ENCODE measurements at regions not wholly inside any gene's neighbourhood (a gene's known extent, or its start where the extent isn't known, plus 50 kb on each side); places are given as distances from the start of the nearest gene placed in this dataset.

- TF ChIP-seq, protein P1, sequence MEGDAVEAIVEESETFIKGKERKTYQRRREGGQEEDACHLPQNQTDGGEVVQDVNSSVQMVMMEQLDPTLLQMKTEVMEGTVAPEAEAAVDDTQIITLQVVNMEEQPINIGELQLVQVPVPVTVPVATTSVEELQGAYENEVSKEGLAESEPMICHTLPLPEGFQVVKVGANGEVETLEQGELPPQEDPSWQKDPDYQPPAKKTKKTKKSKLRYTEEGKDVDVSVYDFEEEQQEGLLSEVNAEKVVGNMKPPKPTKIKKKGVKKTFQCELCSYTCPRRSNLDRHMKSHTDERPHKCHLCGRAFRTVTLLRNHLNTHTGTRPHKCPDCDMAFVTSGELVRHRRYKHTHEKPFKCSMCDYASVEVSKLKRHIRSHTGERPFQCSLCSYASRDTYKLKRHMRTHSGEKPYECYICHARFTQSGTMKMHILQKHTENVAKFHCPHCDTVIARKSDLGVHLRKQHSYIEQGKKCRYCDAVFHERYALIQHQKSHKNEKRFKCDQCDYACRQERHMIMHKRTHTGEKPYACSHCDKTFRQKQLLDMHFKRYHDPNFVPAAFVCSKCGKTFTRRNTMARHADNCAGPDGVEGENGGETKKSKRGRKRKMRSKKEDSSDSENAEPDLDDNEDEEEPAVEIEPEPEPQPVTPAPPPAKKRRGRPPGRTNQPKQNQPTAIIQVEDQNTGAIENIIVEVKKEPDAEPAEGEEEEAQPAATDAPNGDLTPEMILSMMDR (conservative IDR thresholded peaks at IDR 0.05; ENCODE audit: low read depth in 2 of 2), result no peak
- TF ChIP-seq EZH2 (IDR thresholded peaks at IDR 0.05; ENCODE audit: low read depth, unreplicated experiment) (no peak), EZH2phosphoT487 (IDR thresholded peaks at IDR 0.05; ENCODE audit: unreplicated experiment) (no peak), POLR2AphosphoS5 (IDR thresholded peaks at IDR 0.05; ENCODE audit: low read depth) (no peak), CREB1 (CRISPR knock-in tag; IDR thresholded peaks at IDR 0.05; ENCODE audit: low read depth) (no peak)
Observed at GRCh38 chr3:193777524-193777923, 184.5 kb downstream of the OPA1 start.
